Natural killer cell treated with Interleukin-12 subunit alpha and Interleukin-12 subunit beta and Interleukin-15 and Interleukin-18, amount 100 ng/mL, for 72 hours (primary cell): ENCODE measurements at regions not wholly inside any gene's neighbourhood (a gene's known extent, or its start where the extent isn't known, plus 50 kb on each side); places are given as distances from the start of the nearest gene placed in this dataset.

ENCODE experiments used
- ATAC-seq, 2 donors: fragments of 150-1000 bp; cut with Tn5 transposase in 1 of 2; sonication (Bioruptor Pico), chemical (Tn5 transposase) in 1 of 2; 2 replicates each; pipeline ENCODE4 v1.10.0; 2021
- DNase-seq: peaks from one replicate; pipeline ENCODE4 v3.0.0; 2022; ENCODE audit warnings: low spot score
- H3K27ac Mint-ChIP-seq, 2 donors: 1 replicate in 1 of 2; 2 replicates in 1 of 2; pipeline ENCODE4 v1.8.0; 2022; ENCODE audit warnings: mixed read lengths in 2 of 2, mild to moderate bottlenecking in 1 of 2, moderate library complexity in 1 of 2
- H3K27me3 Mint-ChIP-seq, 2 donors: 1 replicate in 1 of 2; 2 replicates in 1 of 2; pipeline ENCODE4 v1.8.0; 2022; ENCODE audit warnings: mixed read lengths in 2 of 2
- H3K36me3 Mint-ChIP-seq: one replicate; pipeline ENCODE4 v1.8.0; 2022; ENCODE audit warnings: mixed read lengths
- H3K4me1 Mint-ChIP-seq, 2 donors: 1 replicate in 1 of 2; 2 replicates in 1 of 2; pipeline ENCODE4 v1.8.0; 2022; ENCODE audit warnings: low read depth in 2 of 2, mixed read lengths in 2 of 2, mild to moderate bottlenecking in 1 of 2
- H3K4me3 Mint-ChIP-seq: one replicate; pipeline ENCODE4 v1.8.0; 2022; ENCODE audit warnings: mixed read lengths
- H3K9me3 Mint-ChIP-seq: 2 replicates; pipeline ENCODE4 v1.8.0; 2022; ENCODE audit warnings: mixed read lengths

DNA sequence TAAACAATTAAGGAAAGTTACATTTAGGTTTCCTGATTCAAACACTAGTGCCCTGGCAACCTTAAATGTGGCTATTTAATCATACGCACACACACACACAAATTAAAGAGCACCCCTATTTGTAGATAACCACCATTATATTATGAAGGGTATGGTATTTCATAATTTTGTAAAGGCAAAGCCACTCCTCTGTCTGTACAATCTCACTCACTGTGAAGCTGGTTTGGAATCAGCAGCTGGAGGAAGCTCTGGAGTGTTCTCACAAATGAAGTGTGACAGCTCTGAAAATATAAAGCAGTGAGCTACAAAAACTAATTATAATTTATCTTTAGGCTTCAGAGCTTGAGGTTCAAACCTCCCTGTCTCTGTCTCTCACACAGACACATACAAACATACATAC lies 57.9 kb upstream of the KCNJ16 start:
- no peak for ATAC-seq
- Mint-ChIP-seq H3K27ac (no peak overlapping the region), H3K4me3 (no peak overlapping the region), H3K36me3 (no peaks in the 10 kb centered on the region), H3K9me3 (peaks cover 4% of the 10 kb centered on the region), H3K27me3 (no peaks in the 10 kb centered on the region), H3K4me1 (no peaks in the 10 kb centered on the region)
- DNase-seq = no peak

- no peak for ATAC-seq
- Mint-ChIP-seq H3K36me3 (no peaks in the 10 kb centered on the region), H3K27ac (no peak overlapping the region), H3K4me3 (no peak overlapping the region), H3K27me3 (no peaks in the 10 kb centered on the region), H3K4me1 (no peaks in the 10 kb centered on the region), H3K9me3 (peaks cover 4% of the 10 kb centered on the region)
- DNase-seq = no peak
Measured at GRCh38 chr17:70017941-70018340, 57.1 kb upstream of the KCNJ16 start.

DNA sequence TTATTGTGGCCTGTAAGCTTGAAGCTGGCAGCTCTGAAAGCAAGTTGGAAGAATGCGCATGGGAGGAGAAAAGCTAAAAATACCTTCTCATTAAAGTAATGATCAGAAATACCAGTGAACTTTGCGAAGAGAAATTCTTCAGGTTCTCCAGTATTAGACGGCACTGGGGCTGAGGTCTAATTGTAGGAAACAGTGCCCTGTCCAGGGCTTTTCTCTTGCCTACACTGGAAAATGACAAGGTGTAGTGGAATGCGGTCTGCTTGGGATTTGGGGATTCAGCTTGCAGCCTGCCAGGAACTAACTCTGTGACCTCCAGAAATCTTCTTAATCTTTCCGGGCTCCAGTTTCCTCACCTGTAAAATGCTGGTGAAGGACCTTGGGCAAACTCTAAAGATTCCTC lies 53.3 kb upstream of the KCNJ16 start:
- Mint-ChIP-seq H3K4me1 (no peaks in the 10 kb centered on the region), H3K36me3 (no peaks in the 10 kb centered on the region), H3K9me3 (peaks cover 4% of the 10 kb centered on the region), H3K4me3 (no peak overlapping the region), H3K27ac (no peak overlapping the region), H3K27me3 (no peaks in the 10 kb centered on the region)
- ATAC-seq (no peak), DNase-seq (no peak)

- Mint-ChIP-seq H3K4me3 (no peak overlapping the region), H3K36me3 (no peaks in the 10 kb centered on the region), H3K4me1 (no peaks in the 10 kb centered on the region), H3K27me3 (no peaks in the 10 kb centered on the region), H3K27ac (no peak overlapping the region), H3K9me3 (peaks cover 4% of the 10 kb centered on the region)
- DNase-seq (no peak), ATAC-seq (no peak)
Measured at GRCh38 chr17:70022175-70022574, 52.9 kb upstream of the KCNJ16 start.

DNA sequence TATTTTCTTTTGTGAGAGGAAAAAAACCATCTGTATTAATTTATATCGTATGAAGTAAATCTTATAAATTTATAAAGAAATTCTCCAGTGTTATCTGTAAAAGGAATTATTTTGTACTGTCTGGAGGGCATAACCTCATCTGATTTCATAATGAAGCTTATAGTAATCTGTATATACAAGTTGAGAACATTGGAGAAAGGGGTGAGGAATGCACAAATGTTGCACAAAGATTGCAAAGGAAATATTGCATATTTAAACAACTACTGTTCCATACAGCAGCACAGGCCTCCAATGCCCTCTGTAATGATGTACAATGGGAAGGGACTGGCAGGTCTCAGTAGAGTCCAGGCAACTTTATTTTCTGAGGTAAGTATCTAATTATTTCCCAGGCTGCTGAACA lies 50.8 kb upstream of the KCNJ16 start:
- Mint-ChIP-seq H3K27me3 (no peaks in the 10 kb centered on the region), H3K4me3 (no peak overlapping the region)

More for the DNA sequence above, 50.8 kb upstream of the KCNJ16 start:
- ATAC-seq (no peak), DNase-seq (no peak)
- Mint-ChIP-seq H3K36me3 (no peaks in the 10 kb centered on the region), H3K9me3 (peaks cover 10% of the 10 kb centered on the region), H3K4me1 (no peaks in the 10 kb centered on the region), H3K27ac (no peak overlapping the region)
